Right atrium auricular region (tissue), 2 donors: ENCODE measurements at regions not wholly inside any gene's neighbourhood (a gene's known extent, or its start where the extent isn't known, plus 50 kb on each side); places are given as distances from the start of the nearest gene placed in this dataset.

ENCODE experiments used
- DNase-seq: peaks from one replicate; pipeline ENCODE4 v3.0.0-alpha.2; 2019; ENCODE audit warnings: low spot score
- H3K27ac ChIP-seq, 2 donors: fragments of 200-600 bp; sonication (generic); 1 replicate in 1 of 2; 2 replicates in 1 of 2; pipeline ENCODE4 v1.5.1; 2016 to 2019
- H3K27me3 ChIP-seq, 2 donors: fragments of 200-600 bp; sonication (generic); one replicate each; pipeline versions ENCODE4 v1.5.1 to v1.6.0; 2017 to 2019
- H3K36me3 ChIP-seq: fragments of 200-600 bp; sonication (generic); one replicate; pipeline ENCODE4 v1.5.1; 2016
- H3K4me1 ChIP-seq, 2 donors: fragments of 200-600 bp; sonication (generic); one replicate each; pipeline versions ENCODE4 v1.5.1 to v1.6.0; 2017 to 2019
- H3K4me3 ChIP-seq, 2 donors: fragments of 200-600 bp; sonication (generic); 1 replicate in 1 of 2; 2 replicates in 1 of 2; pipeline ENCODE4 v1.5.1; 2017 to 2019; ENCODE audit warnings: mild to moderate bottlenecking in 1 of 2, moderate library complexity in 1 of 2
- H3K9me3 ChIP-seq, 2 donors: fragments of 200-600 bp; sonication (generic); one replicate each; pipeline ENCODE4 v1.5.1; 2019
- CTCF ChIP-seq, 2 donors: fragments of 200-600 bp; sonication (generic); IDR thresholded peaks; one replicate each; pipeline ENCODE4 v1.5.1; 2019; ENCODE audit warnings: antibody characterized with exemption in 2 of 2

- no peak overlapping the region for H3K4me3 ChIP-seq
- peaks cover 8 to 14% of the 10 kb centered on the region in 2 donors for H3K9me3 ChIP-seq
- no peaks in the 10 kb centered on the region for H3K36me3 ChIP-seq
- peaks cover 0 to 5% of the 10 kb centered on the region in 2 donors for H3K27me3 ChIP-seq
- no peak overlapping the region for H3K27ac ChIP-seq
- DNase-seq = no peak
- peak in 1 of 2 donors; percentile 46 for TF ChIP-seq CTCF (IDR thresholded peaks at IDR 0.05)
- no peaks in the 10 kb centered on the region for H3K4me1 ChIP-seq
These were observed 150.6 kb upstream of the ZC3H12A start for GRCh38 chr1:37323486-37324377.

GRCh38 chr1:37325010-37325409 is 149.4 kb upstream of the ZC3H12A start:
- TF ChIP-seq CTCF (IDR thresholded peaks at IDR 0.05) = no peak
- H3K4me1 ChIP-seq = no peaks in the 10 kb centered on the region
- no peaks in the 10 kb centered on the region for H3K36me3 ChIP-seq
- no peak overlapping the region for H3K27ac ChIP-seq
- no peak for DNase-seq
- no peak overlapping the region for H3K4me3 ChIP-seq
- peaks cover 8 to 14% of the 10 kb centered on the region in 2 donors for H3K9me3 ChIP-seq
- no peaks in the 10 kb centered on the region for H3K27me3 ChIP-seq

DNA sequence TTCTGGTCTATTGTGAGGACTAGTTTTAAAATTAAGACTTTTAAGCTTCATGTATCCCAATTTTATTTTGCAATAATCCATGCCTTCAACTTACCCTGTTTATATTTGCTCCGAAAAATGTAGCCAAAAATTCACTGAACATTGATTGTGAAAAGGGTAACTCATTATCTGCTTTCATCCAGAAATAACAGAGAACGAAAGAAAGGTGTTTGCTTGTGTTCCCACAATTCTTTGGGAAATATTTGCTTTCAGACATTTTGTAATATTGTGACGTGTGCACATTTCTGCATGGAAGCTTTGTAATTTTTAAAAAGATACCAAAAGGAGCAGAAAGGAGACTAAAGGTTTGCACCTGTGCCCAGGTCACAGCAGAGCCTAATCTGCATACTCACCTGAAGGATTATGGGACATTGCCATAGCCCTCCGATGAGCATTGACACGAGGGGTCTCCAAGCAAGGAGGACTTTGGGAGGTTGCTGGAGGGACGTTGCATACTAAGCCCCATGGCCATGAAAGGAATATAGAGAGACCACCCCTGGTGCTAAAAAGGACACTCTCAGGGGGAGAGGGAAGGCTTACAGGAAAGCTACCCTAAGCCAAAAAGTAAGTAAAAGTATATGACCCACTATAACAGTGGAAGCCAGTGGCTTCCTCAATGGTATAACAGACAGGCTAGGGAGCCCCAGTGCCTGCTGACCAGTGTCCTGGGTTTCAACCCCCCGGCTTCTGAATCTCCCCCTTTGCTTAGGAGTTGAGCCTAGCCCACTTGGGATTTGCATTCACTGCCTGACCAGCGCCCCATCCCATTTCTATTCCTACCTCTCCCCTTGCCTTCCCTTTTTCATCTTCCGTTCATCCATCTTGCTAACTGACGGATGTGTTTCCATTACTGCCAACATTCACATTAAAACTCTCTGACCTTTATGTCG is 148.6 kb upstream of the ZC3H12A start:
- H3K36me3 ChIP-seq = no peaks in the 10 kb centered on the region
- no peak overlapping the region for H3K27ac ChIP-seq
- DNase-seq = no peak
- H3K27me3 ChIP-seq = no peaks in the 10 kb centered on the region
- TF ChIP-seq CTCF (IDR thresholded peaks at IDR 0.05) = no peak
- peaks cover 8 to 14% of the 10 kb centered on the region in 2 donors for H3K9me3 ChIP-seq
- no peaks in the 10 kb centered on the region for H3K4me1 ChIP-seq
- no peak overlapping the region for H3K4me3 ChIP-seq

- Histone ChIP-seq H3K4me3 (no peak overlapping the region), H3K9me3 (peaks cover 0 to 11% of the 10 kb centered on the region in 2 donors), H3K4me1 (no peaks in the 10 kb centered on the region), H3K27ac (no peak overlapping the region), H3K27me3 (no peaks in the 10 kb centered on the region), H3K36me3 (no peaks in the 10 kb centered on the region)
- DNase-seq = no peak
- TF ChIP-seq CTCF (IDR thresholded peaks at IDR 0.05) = no peak
These were observed 142.3 kb upstream of the ZC3H12A start for GRCh38 chr1:37332126-37332525.

DNA sequence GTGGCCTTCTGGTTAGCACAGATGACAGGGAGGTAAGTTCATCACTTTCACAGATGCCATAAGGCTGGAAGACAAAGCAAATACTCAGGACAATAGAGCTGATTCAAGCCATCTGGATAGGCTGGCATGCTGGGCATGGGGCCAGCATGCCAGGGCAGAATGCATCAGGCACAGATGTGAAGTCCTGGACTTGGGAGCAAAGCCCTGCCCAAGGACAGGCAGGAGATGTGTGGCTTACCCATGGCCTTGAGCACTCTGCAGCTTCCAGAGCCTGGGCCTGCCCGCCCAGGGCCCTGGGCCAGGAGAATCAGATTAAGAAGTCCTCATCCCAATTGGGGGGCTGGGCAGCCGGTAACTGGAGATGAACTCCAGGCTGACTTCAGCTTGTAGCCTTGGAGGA is 135.7 kb upstream of the ZC3H12A start:
- no peak for DNase-seq
- H3K4me1 ChIP-seq = no peaks in the 10 kb centered on the region
- H3K4me3 ChIP-seq = no peak overlapping the region
- no peak for TF ChIP-seq CTCF (IDR thresholded peaks at IDR 0.05)
- no peaks in the 10 kb centered on the region for H3K36me3 ChIP-seq
- H3K9me3 ChIP-seq = peaks cover 0 to 11% of the 10 kb centered on the region in 2 donors
- no peaks in the 10 kb centered on the region for H3K27me3 ChIP-seq
- H3K27ac ChIP-seq = no peak overlapping the region
